Colonic mucosa (tissue), 4 donors: ENCODE measurements at regions not wholly inside any gene's neighbourhood (a gene's known extent, or its start where the extent isn't known, plus 50 kb on each side); places are given as distances from the start of the nearest gene placed in this dataset.

ENCODE experiments used
- DNase-seq: peaks from one replicate; pipeline ENCODE4 v3.0.0-alpha.2; 2020
- H3K27ac ChIP-seq: fragments of 200-600 bp; one replicate; pipeline ENCODE4 v1.8.0; 2021
- H3K27me3 ChIP-seq: fragments of 200-600 bp; one replicate; pipeline ENCODE4 v1.8.0; 2021
- H3K36me3 ChIP-seq: fragments of 200-600 bp; one replicate; pipeline ENCODE4 v1.8.0; 2021
- H3K4me1 ChIP-seq: fragments of 200-600 bp; one replicate; pipeline ENCODE4 v1.8.0; 2021; ENCODE audit warnings: mild to moderate bottlenecking
- H3K4me3 ChIP-seq: fragments of 200-600 bp; one replicate; pipeline ENCODE4 v1.8.0; 2021
- H3K9ac ChIP-seq, 2 donors: one replicate each; pipeline ENCODE4 v1.7.0; 2013; ENCODE audit warnings: control low read depth in 2 of 2, low read depth in 2 of 2, low read length in 2 of 2
- H3K9me3 ChIP-seq: fragments of 200-600 bp; one replicate; pipeline ENCODE4 v1.8.0; 2021
- intact Hi-C: fragments of 100-400 bp; cut with DNase I; formaldehyde crosslinking; loops from one replicate; pipeline ENCODE4 v1.14.1; 2022
- TF ChIP-seq, protein P1 (sequence below): fragments of 200-600 bp; IDR thresholded peaks from one replicate; pipeline ENCODE4 v1.8.0; 2022; ENCODE audit warnings: antibody characterized with exemption, mild to moderate bottlenecking
- donor health status: healthy.
- donor health status: DM: no; HTN: no; CAD: no.
- donor health status: DM: no; HTN: no; CAD: no.

DNA sequence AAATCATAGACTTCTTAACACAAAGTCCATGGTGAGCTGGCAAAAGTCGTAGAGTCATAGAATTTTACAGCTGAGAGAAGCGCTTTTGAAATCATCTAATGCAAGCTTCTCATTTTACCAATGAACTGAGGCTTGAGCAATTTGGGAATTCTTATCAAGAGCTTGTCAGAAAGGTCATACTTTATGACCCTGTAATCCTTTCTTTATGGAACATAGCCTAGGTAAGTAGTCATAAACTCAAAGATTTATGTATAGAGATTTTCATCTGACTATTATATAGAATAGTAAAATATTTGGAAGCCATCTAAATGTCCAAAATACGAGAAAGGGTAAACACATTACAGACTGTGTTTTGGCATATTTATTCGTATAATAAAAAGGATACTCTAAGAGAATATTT is 563.5 kb downstream of the PCDH7 start:
- H3K27me3 ChIP-seq, result no peaks in the 10 kb centered on the region
- no peaks in the 10 kb centered on the region for H3K36me3 ChIP-seq
- H3K4me1 ChIP-seq, result no peaks in the 10 kb centered on the region
- H3K9me3 ChIP-seq, result no peaks in the 10 kb centered on the region
- H3K9ac ChIP-seq, result no peak overlapping the region
- DNase-seq, result no peak
- H3K4me3 ChIP-seq, result no peak overlapping the region
- intact Hi-C loops, result no loop called here
- no peak overlapping the region for H3K27ac ChIP-seq
- TF ChIP-seq, protein P1, sequence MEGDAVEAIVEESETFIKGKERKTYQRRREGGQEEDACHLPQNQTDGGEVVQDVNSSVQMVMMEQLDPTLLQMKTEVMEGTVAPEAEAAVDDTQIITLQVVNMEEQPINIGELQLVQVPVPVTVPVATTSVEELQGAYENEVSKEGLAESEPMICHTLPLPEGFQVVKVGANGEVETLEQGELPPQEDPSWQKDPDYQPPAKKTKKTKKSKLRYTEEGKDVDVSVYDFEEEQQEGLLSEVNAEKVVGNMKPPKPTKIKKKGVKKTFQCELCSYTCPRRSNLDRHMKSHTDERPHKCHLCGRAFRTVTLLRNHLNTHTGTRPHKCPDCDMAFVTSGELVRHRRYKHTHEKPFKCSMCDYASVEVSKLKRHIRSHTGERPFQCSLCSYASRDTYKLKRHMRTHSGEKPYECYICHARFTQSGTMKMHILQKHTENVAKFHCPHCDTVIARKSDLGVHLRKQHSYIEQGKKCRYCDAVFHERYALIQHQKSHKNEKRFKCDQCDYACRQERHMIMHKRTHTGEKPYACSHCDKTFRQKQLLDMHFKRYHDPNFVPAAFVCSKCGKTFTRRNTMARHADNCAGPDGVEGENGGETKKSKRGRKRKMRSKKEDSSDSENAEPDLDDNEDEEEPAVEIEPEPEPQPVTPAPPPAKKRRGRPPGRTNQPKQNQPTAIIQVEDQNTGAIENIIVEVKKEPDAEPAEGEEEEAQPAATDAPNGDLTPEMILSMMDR, result no peak

DNA sequence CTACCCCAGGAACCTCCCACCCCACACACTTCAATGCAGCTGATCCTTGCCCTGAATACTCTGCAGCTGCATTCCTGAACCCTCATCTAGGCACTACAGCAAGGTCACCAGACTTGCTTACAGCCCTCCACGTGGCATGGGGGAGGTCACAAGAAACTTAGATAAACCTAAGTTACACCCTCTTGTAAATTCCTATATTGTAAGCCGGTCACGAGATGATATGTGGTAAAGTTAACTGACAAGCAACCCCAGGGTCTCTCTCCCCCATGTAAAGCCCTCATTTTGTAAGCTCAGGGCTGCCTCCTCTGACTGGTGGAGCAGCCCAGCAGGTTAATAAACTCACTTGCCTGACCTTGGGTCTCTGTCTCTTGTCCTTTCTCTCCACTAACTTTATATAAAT is 570.7 kb downstream of the PCDH7 start:
- TF ChIP-seq, protein P1, result no peak
- H3K4me1 ChIP-seq, result no peaks in the 10 kb centered on the region
- intact Hi-C loops, result no loop called here
- no peak overlapping the region for H3K9ac ChIP-seq
- no peak for DNase-seq
- H3K27ac ChIP-seq, result no peak overlapping the region
- H3K9me3 ChIP-seq, result no peaks in the 10 kb centered on the region
- no peak overlapping the region for H3K4me3 ChIP-seq
- no peaks in the 10 kb centered on the region for H3K36me3 ChIP-seq
- H3K27me3 ChIP-seq, result no peaks in the 10 kb centered on the region

DNA sequence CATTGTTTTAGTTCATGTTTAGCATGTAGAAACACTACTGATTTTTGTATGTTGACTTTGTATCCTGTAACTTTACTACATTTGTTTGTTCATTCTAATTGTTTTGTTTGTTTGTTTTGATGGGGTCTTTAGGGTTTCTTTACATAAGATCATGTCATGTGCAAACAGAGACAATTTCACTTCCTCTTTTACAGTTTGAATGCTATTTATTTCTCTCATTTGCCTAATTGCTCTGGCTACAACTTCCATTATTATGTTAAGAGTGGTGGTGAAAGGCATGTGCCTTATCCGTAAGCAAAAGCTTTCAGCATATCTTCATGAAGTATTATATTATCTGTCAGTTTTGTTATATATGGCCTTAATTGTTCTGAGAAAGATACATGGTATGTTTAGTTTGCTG is 571.1 kb downstream of the PCDH7 start:
- DNase-seq, result no peak
- H3K27me3 ChIP-seq, result no peaks in the 10 kb centered on the region
- no peaks in the 10 kb centered on the region for H3K9me3 ChIP-seq
- intact Hi-C loops, result no loop called here
- no peaks in the 10 kb centered on the region for H3K4me1 ChIP-seq
- TF ChIP-seq, protein P1, result no peak
- H3K4me3 ChIP-seq, result no peak overlapping the region
- no peaks in the 10 kb centered on the region for H3K36me3 ChIP-seq
- H3K27ac ChIP-seq, result no peak overlapping the region
- H3K9ac ChIP-seq, result no peak overlapping the region

DNA sequence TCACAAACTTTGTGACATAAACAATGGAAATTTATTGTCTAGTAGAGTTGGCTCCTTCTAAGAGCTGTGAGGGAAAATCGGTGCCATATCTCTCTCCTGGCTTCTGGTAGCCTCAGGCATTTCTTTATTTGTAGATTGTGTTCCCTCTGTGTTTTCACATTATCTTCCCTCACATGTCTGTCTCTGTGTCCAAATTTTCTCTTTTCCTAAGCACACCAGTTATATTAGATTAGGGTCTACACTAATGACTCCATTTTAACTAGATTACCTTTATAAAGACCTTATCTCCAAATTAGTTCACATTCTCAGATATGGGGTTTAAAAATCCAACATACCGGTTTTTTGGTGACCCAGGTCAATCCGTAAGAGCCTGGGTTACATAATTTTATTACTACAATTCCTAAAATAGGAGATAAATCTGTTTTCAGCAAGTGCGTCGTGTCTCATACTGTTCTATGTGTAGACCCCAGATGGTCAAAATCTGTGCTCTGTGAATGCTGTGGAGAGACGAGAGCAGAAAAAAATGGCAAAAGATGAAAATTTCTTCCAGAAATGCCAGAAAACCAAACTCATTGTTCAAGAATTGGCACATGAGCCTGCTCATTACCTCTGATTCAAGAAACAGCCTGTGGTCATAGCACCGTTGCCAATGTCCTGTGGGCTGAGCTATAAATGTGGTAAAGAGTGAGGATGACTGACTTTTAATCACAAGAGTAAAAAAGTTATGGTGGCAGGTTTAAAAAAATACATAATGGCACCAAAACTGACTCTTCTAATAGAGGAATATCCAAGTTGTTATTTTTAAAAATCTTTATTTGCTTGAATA is 574.7 kb downstream of the PCDH7 start:
- Histone ChIP-seq H3K27ac (no peak overlapping the region), H3K36me3 (no peaks in the 10 kb centered on the region), H3K9ac (no peak overlapping the region), H3K4me3 (no peak overlapping the region), H3K27me3 (no peaks in the 10 kb centered on the region), H3K9me3 (no peaks in the 10 kb centered on the region), H3K4me1 (no peaks in the 10 kb centered on the region)
- intact Hi-C loops, result no loop called here
- no peak for DNase-seq
- TF ChIP-seq, protein P1, result no peak

DNA sequence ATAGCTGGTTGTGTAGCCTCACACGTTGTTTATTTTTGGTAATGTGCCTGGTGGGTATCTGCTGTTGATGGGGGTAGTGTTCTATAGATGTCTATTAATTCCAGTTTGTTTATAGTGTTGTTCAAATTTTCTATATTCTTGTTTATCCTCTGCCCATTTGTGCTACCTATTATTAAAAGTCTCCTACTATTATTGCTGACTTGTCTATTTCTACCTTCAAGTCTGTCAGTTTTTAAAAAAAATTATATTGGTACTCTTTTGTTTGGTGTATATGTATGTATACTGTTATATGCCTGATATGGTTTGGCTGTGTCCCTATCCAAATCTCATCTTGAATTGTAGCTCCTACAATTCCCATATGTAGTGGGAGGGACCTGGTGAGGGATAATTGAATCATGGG is 578.6 kb downstream of the PCDH7 start:
- Histone ChIP-seq H3K9ac (no peak overlapping the region), H3K36me3 (no peaks in the 10 kb centered on the region), H3K4me1 (no peaks in the 10 kb centered on the region), H3K27ac (no peak overlapping the region), H3K4me3 (no peak overlapping the region), H3K9me3 (no peaks in the 10 kb centered on the region), H3K27me3 (no peaks in the 10 kb centered on the region)
- TF ChIP-seq, protein P1, result no peak
- intact Hi-C loops, result no loop called here
- DNase-seq, result no peak
